Skeletal muscle tissue (tissue), 3 donors: ENCODE measurements at regions not wholly inside any gene's neighbourhood (a gene's known extent, or its start where the extent isn't known, plus 50 kb on each side); places are given as distances from the start of the nearest gene placed in this dataset.

Experiments used
- H3K27ac ChIP-seq: one replicate; pipeline ENCODE4 v1.7.0; 2013; ENCODE audit warnings: mild to moderate bottlenecking, low read depth, low read length, inconsistent platforms
- H3K27me3 ChIP-seq, 3 donors: one replicate each; pipeline ENCODE4 v1.7.0; 2013; ENCODE audit warnings: low read length in 3 of 3; ENCODE audit not compliant: control insufficient read depth in 3 of 3, insufficient read depth in 3 of 3
- H3K36me3 ChIP-seq, 3 donors: one replicate each; pipeline ENCODE4 v1.7.0; 2013; ENCODE audit warnings: low read length in 3 of 3; ENCODE audit not compliant: control insufficient read depth in 3 of 3, insufficient read depth in 3 of 3
- H3K4me1 ChIP-seq, 3 donors: one replicate each; pipeline ENCODE4 v1.7.0; 2013; ENCODE audit warnings: low read length in 3 of 3, mild to moderate bottlenecking in 3 of 3; ENCODE audit not compliant: control insufficient read depth in 3 of 3, insufficient read depth in 3 of 3
- H3K4me3 ChIP-seq, 3 donors: one replicate each; pipeline ENCODE4 v1.7.0; 2013; ENCODE audit warnings: low read length in 3 of 3
- H3K9ac ChIP-seq, 3 donors: one replicate each; pipeline ENCODE4 v1.7.0; 2013; ENCODE audit warnings: low read length in 3 of 3, mild to moderate bottlenecking in 3 of 3, moderate library complexity in 2 of 3, low read depth in 1 of 3
- H3K9me3 ChIP-seq, 3 donors: one replicate each; pipeline ENCODE4 v1.7.0; 2013; ENCODE audit warnings: low read length in 3 of 3; ENCODE audit not compliant: control insufficient read depth in 3 of 3
- donor health status: Osteomylitis.

GRCh38 chr4:65924843-65925242 lies 254.6 kb upstream of the EPHA5 start:
- Histone ChIP-seq H3K9me3 (no peaks in the 10 kb centered on the region), H3K4me1 (no peaks in the 10 kb centered on the region), H3K9ac (no peak overlapping the region), H3K27me3 (no peaks in the 10 kb centered on the region), H3K36me3 (no peaks in the 10 kb centered on the region), H3K27ac (no peak overlapping the region), H3K4me3 (no peak overlapping the region)

GRCh38 chr4:65923616-65924015 lies 253.3 kb upstream of the EPHA5 start:
- Histone ChIP-seq H3K4me1 (no peaks in the 10 kb centered on the region), H3K4me3 (no peak overlapping the region), H3K36me3 (no peaks in the 10 kb centered on the region), H3K27ac (no peak overlapping the region), H3K9ac (no peak overlapping the region), H3K27me3 (no peaks in the 10 kb centered on the region), H3K9me3 (no peaks in the 10 kb centered on the region)

- no peak overlapping the region for H3K27ac ChIP-seq
- H3K27me3 ChIP-seq, result no peaks in the 10 kb centered on the region
- no peaks in the 10 kb centered on the region for H3K4me1 ChIP-seq
- H3K9me3 ChIP-seq, result no peaks in the 10 kb centered on the region
- no peak overlapping the region for H3K9ac ChIP-seq
- no peaks in the 10 kb centered on the region for H3K36me3 ChIP-seq
- no peak overlapping the region for H3K4me3 ChIP-seq
Observed at GRCh38 chr4:65921180-65921579, 250.9 kb upstream of the EPHA5 start.

- H3K27me3 ChIP-seq, result no peaks in the 10 kb centered on the region
- no peak overlapping the region for H3K9ac ChIP-seq
- H3K4me1 ChIP-seq, result no peaks in the 10 kb centered on the region
- H3K9me3 ChIP-seq, result no peaks in the 10 kb centered on the region
- no peak overlapping the region for H3K27ac ChIP-seq
- H3K36me3 ChIP-seq, result no peaks in the 10 kb centered on the region
- no peak overlapping the region for H3K4me3 ChIP-seq
Observed at GRCh38 chr4:65918872-65919271, 248.6 kb upstream of the EPHA5 start.

- no peaks in the 10 kb centered on the region for H3K4me1 ChIP-seq
- H3K27ac ChIP-seq, result no peak overlapping the region
- H3K9ac ChIP-seq, result no peak overlapping the region
- no peaks in the 10 kb centered on the region for H3K27me3 ChIP-seq
- H3K4me3 ChIP-seq, result no peak overlapping the region
- H3K9me3 ChIP-seq, result no peaks in the 10 kb centered on the region
- no peaks in the 10 kb centered on the region for H3K36me3 ChIP-seq
Observed at GRCh38 chr4:65918212-65918611, 247.9 kb upstream of the EPHA5 start.

GRCh38 chr4:65917486-65917885 lies 247.2 kb upstream of the EPHA5 start:
- H3K27me3 ChIP-seq, result no peaks in the 10 kb centered on the region
- H3K36me3 ChIP-seq, result no peaks in the 10 kb centered on the region
- H3K9me3 ChIP-seq, result no peaks in the 10 kb centered on the region
- no peak overlapping the region for H3K27ac ChIP-seq
- no peak overlapping the region for H3K9ac ChIP-seq
- H3K4me3 ChIP-seq, result no peak overlapping the region
- H3K4me1 ChIP-seq, result no peaks in the 10 kb centered on the region

GRCh38 chr4:65911720-65912119 lies 241.4 kb upstream of the EPHA5 start:
- Histone ChIP-seq H3K27me3 (no peaks in the 10 kb centered on the region), H3K4me1 (no peaks in the 10 kb centered on the region), H3K27ac (no peak overlapping the region), H3K9me3 (no peaks in the 10 kb centered on the region), H3K9ac (no peak overlapping the region), H3K36me3 (no peaks in the 10 kb centered on the region), H3K4me3 (no peak overlapping the region)

GRCh38 chr4:65893957-65894755 lies 223.9 kb upstream of the EPHA5 start:
- H3K9ac ChIP-seq, result no peak overlapping the region
- no peaks in the 10 kb centered on the region for H3K4me1 ChIP-seq
- no peaks in the 10 kb centered on the region for H3K9me3 ChIP-seq
- no peak overlapping the region for H3K4me3 ChIP-seq
- H3K36me3 ChIP-seq, result no peaks in the 10 kb centered on the region
- H3K27ac ChIP-seq, result no peak overlapping the region
- H3K27me3 ChIP-seq, result no peaks in the 10 kb centered on the region

- H3K27me3 ChIP-seq, result no peaks in the 10 kb centered on the region
- no peak overlapping the region for H3K27ac ChIP-seq
Observed at GRCh38 chr4:65893271-65893670, 223.0 kb upstream of the EPHA5 start.

GRCh38 chr4:65880594-65880993 lies 210.3 kb upstream of the EPHA5 start:
- no peak overlapping the region for H3K4me3 ChIP-seq
- H3K27ac ChIP-seq, result no peak overlapping the region
- no peaks in the 10 kb centered on the region for H3K4me1 ChIP-seq
- no peaks in the 10 kb centered on the region for H3K27me3 ChIP-seq
- no peak overlapping the region for H3K9ac ChIP-seq
- no peaks in the 10 kb centered on the region for H3K36me3 ChIP-seq
- H3K9me3 ChIP-seq, result no peaks in the 10 kb centered on the region

More at GRCh38 chr4:65893271-65893670, 223.0 kb upstream of the EPHA5 start:
- no peaks in the 10 kb centered on the region for H3K36me3 ChIP-seq
- H3K4me3 ChIP-seq, result no peak overlapping the region
- H3K4me1 ChIP-seq, result no peaks in the 10 kb centered on the region
- H3K9ac ChIP-seq, result no peak overlapping the region
- H3K9me3 ChIP-seq, result no peaks in the 10 kb centered on the region
